Fibroblast of lung (primary cell): ENCODE measurements at regions not wholly inside any gene's neighbourhood (a gene's known extent, or its start where the extent isn't known, plus 50 kb on each side); places are given as distances from the start of the nearest gene placed in this dataset.

Experiments
- DNase-seq, 2 donors: peaks; one replicate each; pipeline versions ENCODE4 v3.0.0 to v3.0.0-alpha.2; 2010; ENCODE audit warnings: low read depth in 2 of 2
- H2AFZ ChIP-seq: 2 replicates; pipeline ENCODE4 v1.5.1; 2012; ENCODE audit warnings: low read length, control low read depth, inconsistent platforms
- H3K27ac ChIP-seq: 2 replicates; pipeline ENCODE4 v1.5.1; 2011; ENCODE audit warnings: low read length, control low read depth; ENCODE audit not compliant: insufficient read depth
- H3K27me3 ChIP-seq: 2 replicates; pipeline ENCODE4 v1.5.1; 2011; ENCODE audit warnings: mild to moderate bottlenecking, low read length; ENCODE audit not compliant: control insufficient read depth, insufficient read depth
- H3K36me3 ChIP-seq: 2 replicates; pipeline ENCODE4 v1.5.1; 2011; ENCODE audit warnings: low read length; ENCODE audit not compliant: control insufficient read depth, insufficient read depth
- H3K4me1 ChIP-seq: 2 replicates; pipeline ENCODE4 v1.5.1; 2011; ENCODE audit warnings: low read length; ENCODE audit not compliant: control insufficient read depth, insufficient read depth; ENCODE audit errors: extremely low read depth
- H3K4me2 ChIP-seq: 2 replicates; pipeline ENCODE4 v1.5.1; 2011; ENCODE audit warnings: low read length, control low read depth; ENCODE audit not compliant: insufficient read depth; ENCODE audit errors: extremely low read depth
- H3K4me3 ChIP-seq, 4 experiments: fragments of 200-600 bp in 1 of 4; sonication (generic) in 1 of 4; replicated peaks in 1 of 4; 2 replicates each; pipeline ENCODE4 v1.5.1; 2011 to 2016; ENCODE audit warnings: low read length in 4 of 4, low read depth in 3 of 4, mild to moderate bottlenecking in 3 of 4, control low read depth in 2 of 4, inconsistent platforms in 1 of 4, mixed read lengths in 1 of 4; ENCODE audit not compliant: insufficient read depth in 1 of 4; ENCODE audit errors: control extremely low read depth in 1 of 4
- H3K79me2 ChIP-seq: 2 replicates; pipeline ENCODE4 v1.5.1; 2012; ENCODE audit warnings: mild to moderate bottlenecking, low read length, inconsistent platforms; ENCODE audit not compliant: control insufficient read depth, insufficient read depth
- H3K9ac ChIP-seq: 2 replicates; pipeline ENCODE4 v1.5.1; 2011; ENCODE audit warnings: mild to moderate bottlenecking, low read length, control low read depth; ENCODE audit not compliant: insufficient read depth
- H3K9me3 ChIP-seq: 2 replicates; pipeline ENCODE4 v1.5.1; 2012; ENCODE audit warnings: low read depth, low read length; ENCODE audit not compliant: control insufficient read depth, insufficient read depth
- H4K20me1 ChIP-seq: 2 replicates; pipeline ENCODE4 v1.5.1; 2011; ENCODE audit warnings: low read length; ENCODE audit not compliant: control insufficient read depth, insufficient read depth; ENCODE audit errors: extremely low read depth
- CTCF ChIP-seq, 2 donors: IDR thresholded peaks in 1 of 2; conservative IDR thresholded peaks in 1 of 2; 1 replicate in 1 of 2; 2 replicates in 1 of 2; pipeline ENCODE4 v1.5.1; 2011 to 2012; ENCODE audit warnings: low read length in 2 of 2, control low read depth in 1 of 2, inconsistent platforms in 1 of 2, low read depth in 1 of 2, mild to moderate bottlenecking in 1 of 2
- EZH2 ChIP-seq: IDR thresholded peaks from 2 replicates; pipeline ENCODE4 v1.5.1; 2012; ENCODE audit warnings: low read length, control low read depth, mild to moderate bottlenecking; ENCODE audit errors: missing control alignments

- no peak for TF ChIP-seq EZH2
- no peak for TF ChIP-seq CTCF (conservative IDR thresholded peaks at IDR 0.05 in 1 of 2, IDR thresholded peaks at IDR 0.05 in 1 of 2; ENCODE audit: low read depth in 1 of 2, low read length in 2 of 2)
- Histone ChIP-seq H3K4me3 (no peak overlapping the region), H3K4me2 (no peak overlapping the region), H3K79me2 (no peaks in the 10 kb centered on the region), H3K9me3 (no peaks in the 10 kb centered on the region), H3K27me3 (no peaks in the 10 kb centered on the region), H4K20me1 (no peaks in the 10 kb centered on the region), H3K27ac (no peak overlapping the region), H3K9ac (no peak overlapping the region), H3K4me1 (no peaks in the 10 kb centered on the region), H2AFZ (no peak overlapping the region), H3K36me3 (no peaks in the 10 kb centered on the region)
- no peak for DNase-seq
These were observed 724.4 kb upstream of the ROBO1 start for GRCh38 chr3:80492162-80492561.

GRCh38 chr3:80472961-80473360 is 705.2 kb upstream of the ROBO1 start:
- H4K20me1 ChIP-seq = no peaks in the 10 kb centered on the region
- H3K27ac ChIP-seq = no peak overlapping the region
- TF ChIP-seq EZH2 = no peak
- no peak for TF ChIP-seq CTCF (conservative IDR thresholded peaks at IDR 0.05 in 1 of 2, IDR thresholded peaks at IDR 0.05 in 1 of 2; ENCODE audit: low read depth in 1 of 2, low read length in 2 of 2)
- H2AFZ ChIP-seq = no peak overlapping the region
- DNase-seq = no peak
- no peak overlapping the region for H3K4me2 ChIP-seq
- no peaks in the 10 kb centered on the region for H3K9me3 ChIP-seq
- no peaks in the 10 kb centered on the region for H3K27me3 ChIP-seq
- no peaks in the 10 kb centered on the region for H3K79me2 ChIP-seq
- no peaks in the 10 kb centered on the region for H3K36me3 ChIP-seq
- no peak overlapping the region for H3K9ac ChIP-seq
- no peaks in the 10 kb centered on the region for H3K4me1 ChIP-seq
- H3K4me3 ChIP-seq = no peak overlapping the region

GRCh38 chr3:80472459-80472858 is 704.7 kb upstream of the ROBO1 start:
- TF ChIP-seq EZH2 = no peak
- TF ChIP-seq CTCF (conservative IDR thresholded peaks at IDR 0.05 in 1 of 2, IDR thresholded peaks at IDR 0.05 in 1 of 2; ENCODE audit: low read depth in 1 of 2, low read length in 2 of 2) = no peak

More at GRCh38 chr3:80472459-80472858, 704.7 kb upstream of the ROBO1 start:
- H3K9me3 ChIP-seq = no peaks in the 10 kb centered on the region
- DNase-seq = no peak
- no peak overlapping the region for H2AFZ ChIP-seq
- H3K36me3 ChIP-seq = no peaks in the 10 kb centered on the region
- no peak overlapping the region for H3K27ac ChIP-seq
- H3K4me2 ChIP-seq = no peak overlapping the region
- no peaks in the 10 kb centered on the region for H4K20me1 ChIP-seq
- H3K9ac ChIP-seq = no peak overlapping the region
- H3K79me2 ChIP-seq = no peaks in the 10 kb centered on the region
- no peaks in the 10 kb centered on the region for H3K27me3 ChIP-seq
- H3K4me3 ChIP-seq = no peak overlapping the region
- H3K4me1 ChIP-seq = no peaks in the 10 kb centered on the region
